Liver (tissue), 8 donors: ENCODE measurements at regions not wholly inside any gene's neighbourhood (a gene's known extent, or its start where the extent isn't known, plus 50 kb on each side); places are given as distances from the start of the nearest gene placed in this dataset.

Source experiments
- DNase-seq: peaks from one replicate; pipeline ENCODE4 v3.0.0-alpha.2; 2017; ENCODE audit warnings: low spot score
- H3K27ac ChIP-seq, 2 donors: one replicate each; pipeline ENCODE4 v1.7.0; 2013; ENCODE audit warnings: inconsistent platforms in 2 of 2, low read length in 2 of 2, control low read depth in 1 of 2, low read depth in 1 of 2, mild to moderate bottlenecking in 1 of 2
- H3K27me3 ChIP-seq, 4 donors: one replicate each; pipeline versions ENCODE4 v1.6.1 to v1.7.0; 2013; ENCODE audit warnings: low read length in 3 of 4, inconsistent platforms in 1 of 4, mild to moderate bottlenecking in 1 of 4, moderate library complexity in 1 of 4; ENCODE audit not compliant: control insufficient read depth in 4 of 4, insufficient read depth in 4 of 4
- H3K36me3 ChIP-seq, 4 donors: one replicate each; pipeline versions ENCODE4 v1.6.1 to v1.7.0; 2013; ENCODE audit warnings: low read length in 3 of 4, mild to moderate bottlenecking in 3 of 4, low read depth in 1 of 4, moderate library complexity in 1 of 4; ENCODE audit not compliant: control insufficient read depth in 4 of 4, insufficient read depth in 3 of 4
- H3K4me1 ChIP-seq, 4 donors: one replicate each; pipeline versions ENCODE4 v1.6.1 to v1.7.0; 2013; ENCODE audit warnings: low read length in 3 of 4, mild to moderate bottlenecking in 3 of 4, moderate library complexity in 1 of 4; ENCODE audit not compliant: control insufficient read depth in 4 of 4, insufficient read depth in 4 of 4
- H3K4me3 ChIP-seq, 3 donors: one replicate each; pipeline versions ENCODE4 v1.6.1 to v1.7.0; 2013; ENCODE audit warnings: low read length in 3 of 3, control low read depth in 1 of 3, low read depth in 1 of 3, mild to moderate bottlenecking in 1 of 3
- H3K9ac ChIP-seq, 2 donors: one replicate each; pipeline ENCODE4 v1.7.0; 2013; ENCODE audit warnings: low read length in 2 of 2, mild to moderate bottlenecking in 2 of 2, moderate library complexity in 2 of 2, control low read depth in 1 of 2, low read depth in 1 of 2
- H3K9me3 ChIP-seq, 4 donors: one replicate each; pipeline versions ENCODE4 v1.6.1 to v1.7.0; 2013; ENCODE audit warnings: low read length in 3 of 4; ENCODE audit not compliant: control insufficient read depth in 4 of 4
- ATF3 ChIP-seq: IDR thresholded peaks from 2 replicates; pipeline ENCODE4 v1.6.1; 2016; ENCODE audit warnings: antibody characterized with exemption
- CTCF ChIP-seq: fragments of 150-350 bp; IDR thresholded peaks from 2 replicates; pipeline ENCODE4 v1.5.1; 2017; ENCODE audit warnings: improper control_type of control experiment, low read depth, low read length; ENCODE audit not compliant: missing input control
- EGR1 ChIP-seq, 2 donors: IDR thresholded peaks; 2 replicates each; pipeline ENCODE4 v1.6.1; 2016 to 2018; ENCODE audit warnings: antibody characterized with exemption in 2 of 2, low read depth in 2 of 2
- FOXA1 ChIP-seq: IDR thresholded peaks from 2 replicates; pipeline ENCODE4 v1.6.1; 2016; ENCODE audit warnings: antibody characterized with exemption
- FOXA2 ChIP-seq: IDR thresholded peaks from 2 replicates; pipeline ENCODE4 v1.6.1; 2016; ENCODE audit warnings: antibody characterized with exemption
- GABPA ChIP-seq, 2 donors: IDR thresholded peaks in 1 of 2; conservative IDR thresholded peaks in 1 of 2; 2 replicates each; pipeline ENCODE4 v1.6.1; 2016; ENCODE audit warnings: antibody characterized with exemption in 2 of 2, mild to moderate bottlenecking in 1 of 2, moderate library complexity in 1 of 2
- HNF4A ChIP-seq, 2 donors: conservative IDR thresholded peaks; 2 replicates each; pipeline ENCODE4 v1.6.1; 2016; ENCODE audit warnings: antibody characterized with exemption in 2 of 2, mild to moderate bottlenecking in 2 of 2
- JUND ChIP-seq, 2 donors: IDR thresholded peaks; 2 replicates each; pipeline ENCODE4 v1.6.1; 2016; ENCODE audit warnings: antibody characterized with exemption in 2 of 2
- MAX ChIP-seq: IDR thresholded peaks from 2 replicates; pipeline ENCODE4 v1.6.1; 2016; ENCODE audit warnings: antibody characterized with exemption
- NR2F2 ChIP-seq: IDR thresholded peaks from 2 replicates; pipeline ENCODE4 v1.6.1; 2016; ENCODE audit warnings: antibody characterized with exemption
- RAD21 ChIP-seq, 2 donors: IDR thresholded peaks; 2 replicates each; pipeline ENCODE4 v1.6.1; 2016; ENCODE audit warnings: antibody characterized with exemption in 2 of 2, mild to moderate bottlenecking in 2 of 2
- REST ChIP-seq: IDR thresholded peaks from 2 replicates; pipeline ENCODE4 v1.6.1; 2016; ENCODE audit warnings: antibody characterized with exemption, mild to moderate bottlenecking
- RXRA ChIP-seq, 2 donors: IDR thresholded peaks; 2 replicates each; pipeline ENCODE4 v1.6.1; 2017 to 2018; ENCODE audit warnings: antibody characterized with exemption in 2 of 2, mild to moderate bottlenecking in 1 of 2
- SP1 ChIP-seq: IDR thresholded peaks from 2 replicates; pipeline ENCODE4 v1.6.1; 2018; ENCODE audit warnings: antibody characterized with exemption, mild to moderate bottlenecking
- TAF1 ChIP-seq: conservative IDR thresholded peaks from 2 replicates; pipeline ENCODE4 v1.6.1; 2016; ENCODE audit warnings: antibody characterized with exemption, mild to moderate bottlenecking
- YY1 ChIP-seq: IDR thresholded peaks from 2 replicates; pipeline ENCODE4 v1.6.1; 2016; ENCODE audit warnings: antibody characterized with exemption, mild to moderate bottlenecking
- ZBTB33 ChIP-seq: IDR thresholded peaks from 2 replicates; pipeline ENCODE4 v1.6.1; 2016; ENCODE audit warnings: antibody characterized with exemption
- WGBS: extraction: QIAGEN DNeasy Blood & Tissue Kit; methylation state at CpG from one replicate; pipeline ENCODE4 v1.1.7; 2013; 5-methylcytosine and 5-hydroxymethylcytosine counted together
- donor health status: healthy.
- donor health status: healthy.
- donor health status: healthy.
- donor health status: healthy.
- donor health status: healthy.

- DNase-seq = no peak
- no peak overlapping the region for H3K4me3 ChIP-seq
- no peaks in the 10 kb centered on the region for H3K27me3 ChIP-seq
- peaks cover 0 to 5% (median 0%) of the 10 kb centered on the region in 4 donors for H3K9me3 ChIP-seq
- no peak for TF ChIP-seq EGR1 (IDR thresholded peaks at IDR 0.05; ENCODE audit: low read depth in 2 of 2)
- TF ChIP-seq CTCF = no peak
- no peak for TF ChIP-seq FOXA1
- TF ChIP-seq SP1 = no peak
- TF ChIP-seq REST = no peak
- TF ChIP-seq GABPA (IDR thresholded peaks at IDR 0.05 in 1 of 2, conservative IDR thresholded peaks at IDR 0.05 in 1 of 2) = no peak
- TF ChIP-seq YY1 = no peak
- no peak for TF ChIP-seq FOXA2
- no peak for TF ChIP-seq TAF1
- no peak for TF ChIP-seq ATF3
- no peak for TF ChIP-seq HNF4A (conservative IDR thresholded peaks at IDR 0.05)
- no peak for TF ChIP-seq RXRA (IDR thresholded peaks at IDR 0.05)
- no peak for TF ChIP-seq NR2F2
- TF ChIP-seq JUND (IDR thresholded peaks at IDR 0.05) = no peak
- TF ChIP-seq RAD21 (IDR thresholded peaks at IDR 0.05) = no peak
- TF ChIP-seq ZBTB33 = no peak
- no peak for TF ChIP-seq MAX
- H3K9ac ChIP-seq = no peak overlapping the region
- 51% methylated on average over 2 of the region's 2 CpGs for WGBS
- no peaks in the 10 kb centered on the region for H3K36me3 ChIP-seq
- no peaks in the 10 kb centered on the region for H3K4me1 ChIP-seq
- no peak overlapping the region for H3K27ac ChIP-seq
Observed at GRCh38 chr4:100739426-100739825, 221.6 kb upstream of the EMCN start.
